ENCODE measurements at regions not wholly inside any gene's neighbourhood (a gene's known extent, or its start where the extent isn't known, plus 50 kb on each side); places are given as distances from the start of the nearest gene placed in this dataset.
A peak's percentile ranks its signal among the peaks of the same experiment; 100 is the strongest.

- TF ChIP-seq POLR2A (IDR thresholded peaks at IDR 0.05) (no peak), CTCF (IDR thresholded peaks at IDR 0.05) (peak in 2 of 6 experiments; percentile 4 to 11)
- Histone ChIP-seq H3K4me1 (no peaks in the 10 kb centered on the region), H3K27me3 (no peaks in the 10 kb centered on the region), H3K4me3 (no peak overlapping the region), H3K36me3 (no peaks in the 10 kb centered on the region), H3K27ac (no peak overlapping the region), H3K9me3 (no peaks in the 10 kb centered on the region)
- no peak for DNase-seq
These were observed 388.5 kb upstream of the CTNND2 start for GRCh38 chr5:12292610-12293204.

GRCh38 chr5:12284604-12285003 lies 380.4 kb upstream of the CTNND2 start:
- TF ChIP-seq POLR2A (IDR thresholded peaks at IDR 0.05), result no peak
- no peak for TF ChIP-seq CTCF (IDR thresholded peaks at IDR 0.05)
- no peaks in the 10 kb centered on the region for H3K36me3 ChIP-seq
- no peak overlapping the region for H3K4me3 ChIP-seq
- no peaks in the 10 kb centered on the region for H3K4me1 ChIP-seq
- DNase-seq, result no peak
- H3K27me3 ChIP-seq, result no peaks in the 10 kb centered on the region
- no peaks in the 10 kb centered on the region for H3K9me3 ChIP-seq
- H3K27ac ChIP-seq, result no peak overlapping the region

- no peaks in the 10 kb centered on the region for H3K4me1 ChIP-seq
These were observed 373.4 kb upstream of the CTNND2 start for GRCh38 chr5:12277504-12278192.

GRCh38 chr5:12274236-12274635 lies 370.0 kb upstream of the CTNND2 start:
- no peak for DNase-seq
- no peak overlapping the region for H3K4me3 ChIP-seq
- H3K27me3 ChIP-seq, result no peaks in the 10 kb centered on the region
- H3K4me1 ChIP-seq, result no peaks in the 10 kb centered on the region
- TF ChIP-seq CTCF (IDR thresholded peaks at IDR 0.05) (no peak), POLR2A (IDR thresholded peaks at IDR 0.05) (no peak)
- no peaks in the 10 kb centered on the region for H3K9me3 ChIP-seq
- H3K27ac ChIP-seq, result no peak overlapping the region
- H3K36me3 ChIP-seq, result no peaks in the 10 kb centered on the region

More at GRCh38 chr5:12277504-12278192, 373.4 kb upstream of the CTNND2 start:
- Histone ChIP-seq H3K4me3 (no peak overlapping the region), H3K9me3 (no peaks in the 10 kb centered on the region), H3K27ac (no peak overlapping the region), H3K36me3 (no peaks in the 10 kb centered on the region), H3K27me3 (no peaks in the 10 kb centered on the region)
- no peak for TF ChIP-seq POLR2A (IDR thresholded peaks at IDR 0.05)
- TF ChIP-seq CTCF (IDR thresholded peaks at IDR 0.05), result no peak
- no peak for DNase-seq

- no peaks in the 10 kb centered on the region for H3K9me3 ChIP-seq
- H3K27me3 ChIP-seq, result no peaks in the 10 kb centered on the region
- H3K36me3 ChIP-seq, result no peaks in the 10 kb centered on the region
- no peak for DNase-seq
- no peak overlapping the region for H3K4me3 ChIP-seq
- no peaks in the 10 kb centered on the region for H3K4me1 ChIP-seq
- TF ChIP-seq POLR2A (IDR thresholded peaks at IDR 0.05) (no peak), CTCF (IDR thresholded peaks at IDR 0.05) (no peak)
- H3K27ac ChIP-seq, result no peak overlapping the region
These were observed 368.1 kb upstream of the CTNND2 start for GRCh38 chr5:12272389-12272788.

Data from Peyer's patch (tissue), 4 donors.